Right cardiac atrium (tissue), 5 donors: ENCODE measurements at regions not wholly inside any gene's neighbourhood (a gene's known extent, or its start where the extent isn't known, plus 50 kb on each side); places are given as distances from the start of the nearest gene placed in this dataset.

Experiments used
- ATAC-seq, 2 donors: fragments of 200-7000 bp; cut with Tn5 transposase; one replicate each; pipeline versions ENCODE4 v1.8.0 to v1.9.1; 2020; ENCODE audit warnings: moderate library complexity in 2 of 2, mild to moderate bottlenecking in 1 of 2
- DNase-seq, 3 donors: peaks; one replicate each; pipeline ENCODE4 v3.0.0-alpha.2; 2020
- H3K27ac ChIP-seq: one replicate; pipeline ENCODE4 v1.5.1; 2013; ENCODE audit warnings: mild to moderate bottlenecking, low read length, control low read depth, moderate library complexity
- H3K27me3 ChIP-seq: one replicate; pipeline ENCODE4 v1.6.1; 2013; ENCODE audit not compliant: control insufficient read depth, insufficient read depth
- H3K4me1 ChIP-seq: one replicate; pipeline ENCODE4 v1.6.1; 2013; ENCODE audit warnings: low read length; ENCODE audit not compliant: control insufficient read depth, insufficient read depth
- H3K4me3 ChIP-seq: one replicate; pipeline ENCODE4 v1.5.1; 2013; ENCODE audit warnings: low read length, control low read depth
- H3K9me3 ChIP-seq: one replicate; pipeline ENCODE4 v1.6.1; 2013; ENCODE audit warnings: low read length; ENCODE audit not compliant: control insufficient read depth
- WGBS: extraction: QIAGEN DNeasy Blood & Tissue Kit; methylation state at CpG from one replicate; pipeline ENCODE4 v1.1.7; 2013; 5-methylcytosine and 5-hydroxymethylcytosine counted together
- intact Hi-C, 4 donors: fragments of 100-400 bp; cut with DNase I; formaldehyde crosslinking; loops; one replicate each; pipeline versions ENCODE4 v1.11.0 to v1.14.0; 2022 to 2023
- donor health status: healthy with polysubstance abuse.
- donor health status: DM: no; HTN: yes; CAD: no.
- donor health status: DM: no; HTN: no; CAD: no.
- donor health status: DM: no; HTN: yes; CAD: no; lungs with severe emphysema.
- donor health status: DM: yes; HTN: yes; CAD: no.

GRCh38 chr2:225114786-225115323 is 72.6 kb upstream of the DOCK10 start:
- no peaks in the 10 kb centered on the region for H3K4me1 ChIP-seq
- WGBS: 81% methylated on average over 2 of the region's 2 CpGs
- no peak overlapping the region for H3K27ac ChIP-seq
- no peak overlapping the region for H3K4me3 ChIP-seq
- intact Hi-C loops: no loop called here
- H3K9me3 ChIP-seq: no peaks in the 10 kb centered on the region
- DNase-seq (no peak), ATAC-seq (no peak)
- no peaks in the 10 kb centered on the region for H3K27me3 ChIP-seq

GRCh38 chr2:225113371-225114015 is 71.2 kb upstream of the DOCK10 start:
- ATAC-seq (no peak), DNase-seq (no peak)
- Histone ChIP-seq H3K27me3 (no peaks in the 10 kb centered on the region), H3K4me1 (no peaks in the 10 kb centered on the region), H3K9me3 (no peaks in the 10 kb centered on the region), H3K27ac (no peak overlapping the region), H3K4me3 (no peak overlapping the region)
- intact Hi-C loops: no loop called here
- 71% methylated on average over 3 of the region's 3 CpGs for WGBS

GRCh38 chr2:225112362-225113126 is 70.3 kb upstream of the DOCK10 start:
- DNase-seq: peak in 1 of 3 donors; percentile 50
- Histone ChIP-seq H3K4me1 (no peaks in the 10 kb centered on the region), H3K27ac (no peak overlapping the region), H3K4me3 (no peak overlapping the region), H3K9me3 (no peaks in the 10 kb centered on the region), H3K27me3 (no peaks in the 10 kb centered on the region)
- 70% methylated on average over 10 of the region's 10 CpGs for WGBS
- intact Hi-C loops: no loop called here
- ATAC-seq: no peak

- DNase-seq (no peak), ATAC-seq (no peak)
- intact Hi-C loops: no loop called here
- Histone ChIP-seq H3K27me3 (no peaks in the 10 kb centered on the region), H3K9me3 (no peaks in the 10 kb centered on the region), H3K4me3 (no peak overlapping the region), H3K27ac (no peak overlapping the region), H3K4me1 (no peaks in the 10 kb centered on the region)
Measured at GRCh38 chr2:225108805-225109204, 66.5 kb upstream of the DOCK10 start.

- H3K4me3 ChIP-seq: no peak overlapping the region
- ATAC-seq (no peak), DNase-seq (no peak)
- H3K27ac ChIP-seq: no peak overlapping the region
- WGBS: 78% methylated on average over 3 of the region's 3 CpGs
- no peaks in the 10 kb centered on the region for H3K4me1 ChIP-seq
- no peaks in the 10 kb centered on the region for H3K9me3 ChIP-seq
- no peaks in the 10 kb centered on the region for H3K27me3 ChIP-seq
- intact Hi-C loops: no loop called here
Measured at GRCh38 chr2:225104971-225105370, 62.7 kb upstream of the DOCK10 start.

GRCh38 chr2:225104321-225104720 is 62.1 kb upstream of the DOCK10 start:
- no peak for ATAC-seq

GRCh38 chr2:225103737-225104141 is 61.5 kb upstream of the DOCK10 start:
- ATAC-seq: no peak
- H3K27me3 ChIP-seq: no peaks in the 10 kb centered on the region
- intact Hi-C loops: no loop called here
- H3K9me3 ChIP-seq: no peaks in the 10 kb centered on the region
- H3K4me1 ChIP-seq: no peaks in the 10 kb centered on the region
- WGBS: 65% methylated on average over 2 of the region's 2 CpGs
- no peak overlapping the region for H3K27ac ChIP-seq
- no peak overlapping the region for H3K4me3 ChIP-seq
- no peak for DNase-seq

More at GRCh38 chr2:225104321-225104720, 62.1 kb upstream of the DOCK10 start:
- Histone ChIP-seq H3K9me3 (no peaks in the 10 kb centered on the region), H3K4me3 (no peak overlapping the region), H3K27me3 (no peaks in the 10 kb centered on the region), H3K4me1 (no peaks in the 10 kb centered on the region), H3K27ac (no peak overlapping the region)
- intact Hi-C loops: no loop called here
- no peak for DNase-seq
- 66% methylated on average over 1 of the region's 1 CpG for WGBS

- DNase-seq: no peak
- H3K4me1 ChIP-seq: no peaks in the 10 kb centered on the region
- no peaks in the 10 kb centered on the region for H3K27me3 ChIP-seq
- intact Hi-C loops: no loop called here
- ATAC-seq: no peak
- no peak overlapping the region for H3K27ac ChIP-seq
- 70% methylated on average over 1 of the region's 1 CpG for WGBS
- H3K4me3 ChIP-seq: no peak overlapping the region
- H3K9me3 ChIP-seq: no peaks in the 10 kb centered on the region
Measured at GRCh38 chr2:225100856-225101294, 58.6 kb upstream of the DOCK10 start.

GRCh38 chr2:225100269-225100668 is 58.0 kb upstream of the DOCK10 start:
- H3K27ac ChIP-seq: no peak overlapping the region

GRCh38 chr2:225097035-225097434 is 54.8 kb upstream of the DOCK10 start:
- no peak for ATAC-seq
- Histone ChIP-seq H3K9me3 (no peaks in the 10 kb centered on the region), H3K27me3 (no peaks in the 10 kb centered on the region), H3K4me3 (no peak overlapping the region), H3K4me1 (no peaks in the 10 kb centered on the region), H3K27ac (no peak overlapping the region)
- no peak for DNase-seq
- WGBS: 51% methylated on average over 1 of the region's 1 CpG
- intact Hi-C loops: no loop called here

More at GRCh38 chr2:225100269-225100668, 58.0 kb upstream of the DOCK10 start:
- ATAC-seq (no peak), DNase-seq (no peak)
- 73% methylated on average over 1 of the region's 1 CpG for WGBS
- H3K4me1 ChIP-seq: no peaks in the 10 kb centered on the region
- no peaks in the 10 kb centered on the region for H3K9me3 ChIP-seq
- H3K27me3 ChIP-seq: no peaks in the 10 kb centered on the region
- intact Hi-C loops: no loop called here
- no peak overlapping the region for H3K4me3 ChIP-seq
